Right atrium auricular region (tissue), 2 donors: ENCODE measurements at regions not wholly inside any gene's neighbourhood (a gene's known extent, or its start where the extent isn't known, plus 50 kb on each side); places are given as distances from the start of the nearest gene placed in this dataset.

Source experiments
- DNase-seq: peaks from one replicate; pipeline ENCODE4 v3.0.0-alpha.2; 2019; ENCODE audit warnings: low spot score
- H3K27ac ChIP-seq, 2 donors: fragments of 200-600 bp; sonication (generic); 1 replicate in 1 of 2; 2 replicates in 1 of 2; pipeline ENCODE4 v1.5.1; 2016 to 2019
- H3K27me3 ChIP-seq, 2 donors: fragments of 200-600 bp; sonication (generic); one replicate each; pipeline versions ENCODE4 v1.5.1 to v1.6.0; 2017 to 2019
- H3K36me3 ChIP-seq: fragments of 200-600 bp; sonication (generic); one replicate; pipeline ENCODE4 v1.5.1; 2016
- H3K4me1 ChIP-seq, 2 donors: fragments of 200-600 bp; sonication (generic); one replicate each; pipeline versions ENCODE4 v1.5.1 to v1.6.0; 2017 to 2019
- H3K4me3 ChIP-seq, 2 donors: fragments of 200-600 bp; sonication (generic); 1 replicate in 1 of 2; 2 replicates in 1 of 2; pipeline ENCODE4 v1.5.1; 2017 to 2019; ENCODE audit warnings: mild to moderate bottlenecking in 1 of 2, moderate library complexity in 1 of 2
- H3K9me3 ChIP-seq, 2 donors: fragments of 200-600 bp; sonication (generic); one replicate each; pipeline ENCODE4 v1.5.1; 2019
- CTCF ChIP-seq, 2 donors: fragments of 200-600 bp; sonication (generic); IDR thresholded peaks; one replicate each; pipeline ENCODE4 v1.5.1; 2019; ENCODE audit warnings: antibody characterized with exemption in 2 of 2

GRCh38 chr6:12348530-12349511, 58.7 kb downstream of the EDN1 start:
- DNase-seq: no peak
- Histone ChIP-seq H3K9me3 (peaks cover 0 to 17% of the 10 kb centered on the region in 2 donors), H3K27me3 (no peaks in the 10 kb centered on the region), H3K36me3 (no peaks in the 10 kb centered on the region), H3K4me3 (no peak overlapping the region), H3K27ac (no peak overlapping the region), H3K4me1 (no peaks in the 10 kb centered on the region)
- TF ChIP-seq CTCF (IDR thresholded peaks at IDR 0.05): no peak

- no peaks in the 10 kb centered on the region for H3K4me1 ChIP-seq
- peaks cover 0 to 17% of the 10 kb centered on the region in 2 donors for H3K9me3 ChIP-seq
- H3K36me3 ChIP-seq: no peaks in the 10 kb centered on the region
- H3K27ac ChIP-seq: no peak overlapping the region
- no peaks in the 10 kb centered on the region for H3K27me3 ChIP-seq
- no peak for TF ChIP-seq CTCF (IDR thresholded peaks at IDR 0.05)
- H3K4me3 ChIP-seq: no peak overlapping the region
- DNase-seq: no peak
Measured at GRCh38 chr6:12350644-12351170, 60.5 kb downstream of the EDN1 start.

GRCh38 chr6:12351672-12352071, 61.5 kb downstream of the EDN1 start:
- no peaks in the 10 kb centered on the region for H3K4me1 ChIP-seq
- no peak overlapping the region for H3K27ac ChIP-seq
- no peak for TF ChIP-seq CTCF (IDR thresholded peaks at IDR 0.05)
- no peaks in the 10 kb centered on the region for H3K27me3 ChIP-seq
- no peaks in the 10 kb centered on the region for H3K36me3 ChIP-seq
- peaks cover 0 to 17% of the 10 kb centered on the region in 2 donors for H3K9me3 ChIP-seq
- DNase-seq: no peak
- no peak overlapping the region for H3K4me3 ChIP-seq

GRCh38 chr6:12353731-12354130, 63.6 kb downstream of the EDN1 start:
- Histone ChIP-seq H3K27ac (no peak overlapping the region), H3K36me3 (no peaks in the 10 kb centered on the region), H3K9me3 (peaks cover 0 to 17% of the 10 kb centered on the region in 2 donors), H3K4me3 (no peak overlapping the region), H3K27me3 (no peaks in the 10 kb centered on the region), H3K4me1 (no peaks in the 10 kb centered on the region)
- TF ChIP-seq CTCF (IDR thresholded peaks at IDR 0.05): no peak
- DNase-seq: no peak

- Histone ChIP-seq H3K27me3 (no peaks in the 10 kb centered on the region), H3K9me3 (peaks cover 0 to 17% of the 10 kb centered on the region in 2 donors), H3K4me1 (no peaks in the 10 kb centered on the region), H3K27ac (no peak overlapping the region), H3K4me3 (no peak overlapping the region), H3K36me3 (no peaks in the 10 kb centered on the region)
- no peak for DNase-seq
- no peak for TF ChIP-seq CTCF (IDR thresholded peaks at IDR 0.05)
Measured at GRCh38 chr6:12354499-12354898, 64.3 kb downstream of the EDN1 start.
